GM21576 (cell line): ENCODE measurements at regions not wholly inside any gene's neighbourhood (a gene's known extent, or its start where the extent isn't known, plus 50 kb on each side); places are given as distances from the start of the nearest gene placed in this dataset.

Experiments used
- ATAC-seq: cut with Tn5 transposase; IDR thresholded peaks from one replicate; pipeline ENCODE4 v1.9.1; 2021; ENCODE audit warnings: mild to moderate bottlenecking, moderate library complexity; ENCODE audit not compliant: unreplicated experiment

DNA sequence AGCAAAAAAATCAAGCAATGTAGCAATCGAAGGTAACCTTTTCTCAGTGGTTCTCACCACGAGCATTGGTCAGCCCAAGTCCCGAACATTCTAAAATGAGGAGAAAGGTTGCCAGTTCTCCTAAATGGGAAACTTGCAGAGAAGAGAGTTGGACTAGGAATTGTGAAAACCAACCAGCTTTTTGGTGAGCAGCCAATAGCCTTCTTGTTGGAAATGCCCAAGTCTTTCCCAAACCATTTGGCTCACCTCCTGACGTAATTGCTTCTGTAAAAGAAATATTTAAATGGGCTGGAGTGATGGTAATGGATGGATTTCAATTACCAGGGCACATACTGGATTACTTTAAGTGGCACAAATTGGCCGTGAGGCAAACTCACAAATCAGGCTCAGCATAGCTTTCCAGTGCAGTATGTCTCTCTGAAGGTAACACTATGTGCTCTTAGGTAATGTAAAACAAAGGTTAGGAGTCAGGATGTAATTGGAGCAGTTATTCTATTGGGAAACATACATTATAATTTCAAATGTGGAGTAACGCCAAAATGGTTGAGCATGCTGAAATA lies 423.2 kb downstream of the KLF5 start:
- ATAC-seq: no peak

DNA sequence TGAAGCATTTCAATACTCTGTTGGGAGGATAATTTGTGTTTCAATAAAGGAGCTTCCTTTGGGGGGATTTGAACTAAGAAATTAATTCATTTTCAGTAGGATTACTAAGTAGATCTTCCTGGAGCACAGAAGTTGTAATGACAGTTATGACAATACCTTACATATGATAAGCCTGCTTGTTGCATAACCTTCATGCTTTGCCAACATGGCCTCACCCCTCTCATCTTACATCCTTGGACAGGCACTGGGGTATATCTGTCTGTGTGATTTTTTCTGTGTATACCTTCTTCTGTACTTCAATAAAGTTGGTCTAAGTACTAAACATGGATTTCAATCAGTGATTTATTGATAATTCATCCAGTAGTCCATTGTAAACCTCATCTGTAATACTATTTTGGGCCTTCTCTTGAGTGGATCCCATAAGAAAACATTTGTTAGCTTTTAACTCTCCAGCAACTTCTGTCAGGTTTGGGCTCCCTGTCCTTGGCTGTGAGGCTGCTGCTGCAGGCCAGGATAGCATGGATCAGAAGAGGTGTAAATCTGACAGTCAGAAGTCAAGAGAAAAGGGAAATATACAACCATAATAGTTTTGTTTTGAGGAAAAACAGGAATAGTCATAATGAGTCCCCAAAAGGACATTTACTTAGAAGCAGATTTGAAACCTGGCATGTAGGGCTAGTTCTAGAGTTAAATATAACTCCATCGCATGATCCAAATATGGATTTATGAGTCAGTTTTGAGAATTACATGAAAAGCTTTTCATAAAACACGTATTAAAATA lies 422.2 kb downstream of the KLF5 start:
- no peak for ATAC-seq

DNA sequence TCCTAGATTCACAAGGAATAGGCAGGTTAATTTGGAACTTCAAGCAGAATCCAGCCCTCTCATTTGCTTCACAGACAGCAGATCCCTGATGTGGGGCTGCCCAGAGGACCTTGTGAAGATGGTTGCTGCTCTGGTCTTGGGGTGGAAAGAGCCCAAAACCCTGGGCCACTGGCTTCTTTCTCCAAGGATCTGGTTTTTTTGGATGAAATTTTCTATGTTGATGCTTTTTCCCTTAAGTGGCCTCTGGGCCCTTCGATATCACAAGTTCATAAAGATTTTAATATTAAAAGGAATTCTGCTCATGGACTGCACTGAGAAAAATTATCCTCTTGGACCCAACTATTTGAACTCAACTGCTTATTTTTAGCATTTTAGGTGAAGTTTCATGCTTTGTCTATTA lies 421.1 kb downstream of the KLF5 start:
- ATAC-seq: no peak

DNA sequence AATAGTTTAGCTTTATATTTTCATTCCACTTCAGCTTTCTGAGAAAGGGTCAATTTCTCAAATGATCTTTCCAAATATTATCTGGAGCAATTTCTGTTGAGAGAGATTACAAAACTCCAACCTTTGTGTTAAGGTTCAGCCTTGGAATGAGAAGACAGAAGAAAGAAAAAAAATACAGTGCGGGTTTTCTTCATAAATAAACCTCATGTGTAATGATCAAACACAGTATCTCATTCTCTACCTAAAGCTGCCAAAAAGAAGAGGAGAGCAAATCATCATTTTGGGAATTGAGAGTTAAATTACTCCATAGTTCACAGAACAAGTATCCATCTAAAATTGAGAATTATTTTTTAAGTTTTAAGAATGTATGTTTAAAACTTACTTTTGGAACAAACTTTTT lies 420.5 kb downstream of the KLF5 start:
- ATAC-seq: no peak

- no peak for ATAC-seq
These were observed 418.6 kb downstream of the KLF5 start for GRCh38 chr13:73477441-73477840.

- ATAC-seq: no peak
These were observed 414.2 kb downstream of the KLF5 start for GRCh38 chr13:73473016-73473415.

GRCh38 chr13:73467125-73467524 lies 408.3 kb downstream of the KLF5 start:
- ATAC-seq: no peak

DNA sequence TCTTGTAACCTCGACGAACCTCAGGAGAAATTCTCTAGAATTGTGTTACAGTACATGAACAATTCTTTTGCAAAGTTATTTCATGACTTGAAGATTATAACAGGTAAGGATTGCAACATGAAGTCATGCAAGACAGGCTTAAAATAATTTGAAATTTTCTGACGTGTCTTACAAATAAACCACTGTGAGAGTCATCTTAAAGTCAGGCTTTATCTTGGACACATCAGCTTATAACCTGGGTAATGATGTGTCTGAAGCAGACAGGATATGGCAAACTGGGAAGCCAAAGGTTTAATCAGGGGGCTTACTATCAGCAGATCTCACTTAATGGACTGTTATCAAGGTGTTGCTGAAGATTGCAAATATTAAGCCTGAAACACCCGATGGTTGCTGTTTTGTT lies 407.8 kb downstream of the KLF5 start:
- ATAC-seq: no peak

DNA sequence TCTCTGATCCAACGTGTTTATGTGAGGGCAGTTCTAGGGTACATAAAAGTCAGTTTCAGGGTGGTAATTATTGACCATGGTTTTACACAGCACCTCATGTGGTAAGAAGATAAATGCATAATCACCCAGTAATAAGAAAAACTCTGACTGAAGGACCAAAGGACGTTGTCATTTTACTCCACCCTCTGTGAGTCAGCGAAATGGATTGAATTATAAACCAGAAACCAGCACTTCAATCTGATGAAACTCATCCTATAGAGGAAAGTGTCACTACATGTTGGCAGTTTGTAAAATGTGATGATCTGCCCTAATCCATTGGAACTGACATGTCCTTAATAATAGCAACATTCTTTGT lies 406.8 kb downstream of the KLF5 start:
- ATAC-seq: no peak

GRCh38 chr13:73464758-73465616 lies 406.2 kb downstream of the KLF5 start:
- no peak for ATAC-seq

- ATAC-seq: no peak
These were observed 403.4 kb downstream of the KLF5 start for GRCh38 chr13:73462241-73462640.

DNA sequence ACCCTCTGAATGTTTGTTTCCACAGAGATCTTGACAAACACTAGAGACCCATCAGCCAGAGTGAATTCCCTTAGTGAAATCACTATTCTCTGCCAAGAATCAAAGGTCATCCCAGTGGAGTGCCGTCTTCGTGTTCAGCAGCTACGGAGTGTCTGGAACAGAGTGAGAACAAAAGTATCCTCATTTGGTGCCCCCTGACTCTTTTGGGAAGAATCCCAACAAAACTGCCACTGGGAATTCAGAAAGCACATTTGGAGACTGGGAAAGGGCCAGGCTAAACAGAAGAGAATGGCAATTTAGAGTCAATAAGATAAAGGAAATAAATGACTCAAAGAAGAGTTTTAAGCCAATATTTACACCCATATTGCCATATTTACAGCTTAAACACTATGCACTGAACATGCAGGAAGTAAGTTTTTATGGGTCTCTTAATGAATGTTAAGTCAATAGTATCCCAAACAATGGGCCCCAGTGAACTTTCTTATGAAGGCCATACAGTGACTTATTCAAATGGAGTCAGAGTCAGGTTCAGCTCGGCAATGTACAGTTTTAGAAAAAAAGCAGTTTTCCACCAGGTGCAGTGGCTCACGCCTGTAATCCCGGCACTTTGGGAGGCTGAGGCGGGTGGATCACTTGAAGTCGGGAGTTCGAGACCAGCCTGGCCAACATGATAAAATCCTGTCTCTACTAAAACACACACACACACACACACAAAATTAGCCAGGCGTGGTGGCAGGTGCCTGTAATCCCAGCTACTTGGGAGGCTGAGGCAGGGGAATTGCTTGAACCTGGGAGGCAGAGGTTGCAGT lies 392.6 kb downstream of the KLF5 start:
- ATAC-seq: no peak

- ATAC-seq: no peak
These were observed 391.8 kb downstream of the KLF5 start for GRCh38 chr13:73450583-73450982.

GRCh38 chr13:73449252-73449651 lies 390.4 kb downstream of the KLF5 start:
- no peak for ATAC-seq

DNA sequence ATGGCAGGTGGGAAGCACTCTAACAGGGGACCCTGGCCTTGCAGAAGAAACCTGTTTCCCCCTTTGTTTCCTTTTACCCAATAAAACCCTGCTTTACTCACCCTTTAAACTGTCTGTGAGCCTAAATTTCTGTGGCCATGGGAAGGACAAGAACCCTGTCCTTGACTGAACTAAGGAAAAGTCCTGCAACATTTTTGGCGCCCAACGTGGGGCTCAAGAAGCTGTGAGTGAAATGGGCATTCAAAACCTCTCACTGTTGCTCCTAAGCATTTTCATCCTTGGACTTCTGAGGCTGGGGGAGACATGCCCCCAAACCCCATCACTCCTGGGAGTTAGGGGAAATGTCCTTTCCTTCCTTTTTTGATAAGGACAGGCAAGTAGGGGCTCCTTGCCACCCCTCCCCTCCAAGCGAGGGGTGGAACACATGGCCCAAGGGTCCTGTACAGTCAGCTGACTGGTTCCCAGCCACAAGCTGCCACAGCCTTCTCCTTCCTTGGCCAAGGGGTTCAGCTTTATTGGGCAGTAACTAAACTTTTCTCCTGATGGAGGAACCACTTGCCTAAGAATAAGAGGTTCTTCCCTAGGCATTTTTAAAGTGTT lies 381.6 kb downstream of the KLF5 start:
- ATAC-seq: no peak

DNA sequence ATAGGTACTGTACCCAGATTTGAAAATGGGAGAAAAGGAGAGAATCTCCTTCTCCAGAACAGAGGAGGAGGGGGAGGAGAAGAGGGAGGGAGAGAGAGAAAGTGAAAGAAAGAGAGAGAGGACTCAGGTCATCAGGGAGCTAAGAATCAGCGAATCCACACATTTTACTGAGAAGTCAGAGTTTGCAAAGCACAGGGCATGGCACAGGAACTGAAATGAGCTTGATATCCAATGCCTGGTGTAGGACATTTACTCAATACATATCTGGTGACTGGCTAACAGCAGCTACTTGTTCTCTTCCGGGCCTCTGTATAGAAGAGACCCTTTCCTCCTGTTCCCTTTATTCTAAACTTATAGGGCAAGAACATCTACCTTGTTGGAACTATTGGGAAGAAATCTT lies 375.1 kb downstream of the KLF5 start:
- no peak for ATAC-seq

DNA sequence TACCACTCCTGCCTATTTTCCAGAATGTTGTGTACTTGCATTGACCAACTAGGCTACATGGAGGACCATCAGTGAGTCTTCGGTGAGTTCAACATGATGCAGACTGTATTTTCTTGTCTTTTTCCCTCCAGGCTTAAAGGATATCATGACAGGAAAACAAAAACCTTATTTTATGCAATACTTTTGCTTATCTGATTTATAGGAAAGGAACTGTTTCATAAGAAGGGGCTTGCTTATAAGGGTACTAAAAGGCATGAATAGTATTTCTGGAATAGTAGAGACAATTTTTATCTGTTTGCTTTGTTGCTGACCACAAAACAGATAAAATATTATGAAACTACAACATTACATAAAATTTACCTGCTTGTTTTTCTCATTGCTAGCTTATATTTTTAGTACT lies 374.7 kb downstream of the KLF5 start:
- ATAC-seq: no peak

DNA sequence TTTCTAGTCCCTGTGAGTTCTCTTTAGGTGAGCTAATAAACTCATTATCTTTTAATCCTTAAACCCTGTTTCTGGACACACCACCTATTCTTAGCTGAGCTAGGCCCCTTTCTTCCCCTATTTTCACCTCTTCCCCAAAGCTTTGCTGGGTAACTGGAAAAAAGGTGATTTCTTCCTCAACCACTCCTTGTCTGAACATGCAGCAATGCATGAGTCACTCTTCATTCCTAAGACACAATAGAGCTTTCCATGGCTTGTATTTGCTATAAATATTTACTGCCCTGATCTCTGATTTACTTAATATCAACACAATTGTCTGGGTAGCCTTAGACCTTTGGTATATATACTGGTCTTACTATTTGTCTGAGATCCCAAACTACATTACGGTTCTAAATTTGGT lies 370.9 kb downstream of the KLF5 start:
- no peak for ATAC-seq

DNA sequence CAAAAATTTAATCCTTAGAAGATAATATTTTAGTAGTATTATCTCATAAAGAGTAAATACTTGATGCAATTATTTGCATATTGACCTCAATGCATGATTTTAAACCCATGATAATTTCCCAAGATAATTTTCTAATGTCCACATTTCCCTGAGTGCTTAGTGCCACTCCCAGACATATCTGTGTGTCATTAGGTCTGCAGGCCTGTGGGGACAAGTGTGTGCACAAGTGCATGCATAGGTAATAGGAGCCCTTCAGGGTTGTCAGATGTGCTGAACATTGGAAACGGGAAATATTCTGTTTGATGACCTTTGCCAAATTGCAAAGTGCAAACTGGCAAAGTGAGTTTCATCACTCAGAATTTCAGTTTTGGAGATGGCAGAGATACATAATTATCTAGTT lies 369.9 kb downstream of the KLF5 start:
- ATAC-seq: no peak

GRCh38 chr13:73428137-73428536 lies 369.3 kb downstream of the KLF5 start:
- ATAC-seq: no peak

DNA sequence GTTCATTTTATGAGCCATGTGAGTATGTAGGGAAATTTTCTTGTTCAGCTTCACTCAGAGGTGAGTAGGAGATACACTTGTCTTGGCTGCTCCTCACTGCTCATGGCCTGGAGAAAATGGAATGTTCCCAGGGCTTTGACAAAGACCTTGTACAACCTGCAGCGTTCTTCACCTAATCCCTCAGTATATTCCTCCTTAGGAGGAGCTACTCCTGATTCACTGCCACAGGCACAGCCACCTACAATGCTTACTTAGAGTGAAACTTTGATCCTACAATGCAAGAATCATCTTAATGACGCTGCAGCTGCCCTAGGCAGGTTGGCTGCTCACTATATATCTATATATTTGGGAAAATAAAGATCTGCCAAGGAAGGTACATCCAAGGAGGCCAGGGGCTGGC lies 364.2 kb downstream of the KLF5 start:
- ATAC-seq: no peak
